DMS53 (cell line): ENCODE measurements at regions not wholly inside any gene's neighbourhood (a gene's known extent, or its start where the extent isn't known, plus 50 kb on each side); places are given as distances from the start of the nearest gene placed in this dataset.
A peak's percentile ranks its signal among the peaks of the same experiment; 100 is the strongest.

Source experiments
- DNase-seq: peaks from one replicate; lab custom pipeline; 2025; lab: John Stamatoyannopoulos, UW

DNA sequence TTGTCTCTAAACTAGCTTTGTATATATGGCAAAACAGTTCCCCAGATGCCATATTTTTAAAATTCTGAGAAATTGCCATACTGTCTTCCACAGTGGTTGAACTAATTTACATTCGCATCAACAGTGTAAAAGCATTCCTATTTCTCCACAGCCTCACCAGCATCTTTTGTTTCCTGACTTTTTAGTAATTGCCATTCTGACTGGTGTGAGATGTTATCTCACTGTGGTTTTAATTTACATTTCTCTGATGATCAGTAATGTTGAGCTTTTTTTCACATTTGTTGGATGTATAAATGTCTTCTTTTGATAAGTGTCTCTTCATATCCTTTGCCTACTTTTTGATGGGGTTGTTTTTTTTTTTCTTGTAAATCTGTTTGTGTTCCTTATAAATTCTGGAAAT, 1222.7 kb upstream of the CITED2 start:
- DNase-seq, result no peak

DNA sequence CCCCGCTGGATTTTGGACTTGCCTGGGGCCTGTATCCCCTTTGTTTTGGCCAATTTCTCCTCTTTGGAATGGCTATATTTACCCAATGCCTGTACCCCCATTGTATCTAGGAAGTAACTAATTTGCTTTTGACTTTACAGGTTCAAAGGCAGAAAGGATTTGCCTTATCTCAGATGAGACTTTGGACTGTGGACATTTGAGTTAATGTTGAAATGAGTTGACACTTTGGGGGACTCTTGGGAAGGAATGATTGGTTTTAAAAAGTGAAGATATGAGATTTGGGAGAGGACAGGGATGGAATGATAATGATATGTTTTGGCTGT, 1220.3 kb upstream of the CITED2 start:
- no peak for DNase-seq

DNA sequence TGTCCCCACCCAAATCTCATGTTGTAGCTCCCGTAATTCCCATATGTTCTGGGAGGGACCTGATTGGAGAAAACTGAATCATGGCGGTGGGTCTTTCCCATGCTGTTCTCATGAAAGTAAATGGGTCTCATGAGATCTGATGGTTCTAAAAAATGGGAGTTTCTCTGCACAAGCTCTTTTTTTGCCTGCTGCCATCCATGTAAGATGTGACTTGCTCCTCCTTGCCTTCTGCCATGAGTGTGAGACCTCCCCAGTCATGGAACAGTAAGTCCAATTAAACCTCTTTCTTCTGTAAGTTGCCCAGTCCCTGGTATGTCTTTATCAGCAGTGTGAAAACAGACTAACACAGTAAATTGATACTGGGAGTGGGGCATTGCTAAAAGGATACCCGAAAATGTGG, 1218.4 kb upstream of the CITED2 start:
- no peak for DNase-seq

DNA sequence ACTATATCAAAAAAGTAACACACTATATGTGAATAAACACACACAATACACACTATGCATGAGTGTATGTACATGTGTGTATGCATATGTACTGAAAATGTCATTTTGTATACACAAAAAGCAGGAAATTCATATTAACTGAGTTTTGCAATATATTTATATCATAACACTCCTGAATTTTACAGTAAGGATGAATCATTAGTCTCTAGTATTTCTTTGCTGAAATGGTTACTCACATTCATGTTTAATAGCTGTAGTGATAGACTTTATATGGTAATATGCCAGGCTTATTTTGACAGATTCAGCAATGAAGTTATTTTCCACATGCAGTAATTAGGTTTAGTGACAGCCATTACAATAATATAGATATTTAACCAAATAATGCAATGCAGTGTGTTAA, 1216.2 kb upstream of the CITED2 start:
- DNase-seq, result no peak

DNA sequence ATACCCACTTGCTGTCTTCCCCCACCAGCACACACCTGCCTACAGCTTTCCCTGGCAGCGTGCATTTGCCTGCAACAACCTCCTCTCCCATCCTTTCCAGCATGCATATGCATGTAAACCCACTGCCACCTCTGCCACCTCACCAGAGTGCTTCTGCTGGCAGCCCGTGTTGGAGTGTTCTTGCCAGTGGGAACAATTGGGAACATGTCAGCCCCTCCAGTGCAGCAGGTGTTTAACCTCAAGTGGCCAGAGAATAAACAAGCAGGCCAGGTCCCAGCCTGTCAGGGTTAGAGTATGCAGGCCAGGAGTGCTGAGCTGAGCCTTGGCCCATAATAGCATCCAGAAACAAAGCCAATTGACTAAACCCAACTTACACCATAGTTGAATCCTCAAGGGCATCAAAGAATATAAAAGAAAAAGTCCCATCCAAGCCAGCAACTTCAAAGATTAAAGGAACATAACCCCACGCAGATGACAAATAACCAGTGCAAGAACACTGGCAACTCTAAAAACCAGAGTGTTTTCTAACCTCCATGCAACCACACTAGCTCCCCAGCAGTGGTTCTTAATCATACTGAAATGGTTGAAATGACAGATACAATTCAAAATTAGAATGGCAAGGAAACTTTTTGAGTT, 1212.1 kb upstream of the CITED2 start:
- DNase-seq, result peak; percentile 80

DNA sequence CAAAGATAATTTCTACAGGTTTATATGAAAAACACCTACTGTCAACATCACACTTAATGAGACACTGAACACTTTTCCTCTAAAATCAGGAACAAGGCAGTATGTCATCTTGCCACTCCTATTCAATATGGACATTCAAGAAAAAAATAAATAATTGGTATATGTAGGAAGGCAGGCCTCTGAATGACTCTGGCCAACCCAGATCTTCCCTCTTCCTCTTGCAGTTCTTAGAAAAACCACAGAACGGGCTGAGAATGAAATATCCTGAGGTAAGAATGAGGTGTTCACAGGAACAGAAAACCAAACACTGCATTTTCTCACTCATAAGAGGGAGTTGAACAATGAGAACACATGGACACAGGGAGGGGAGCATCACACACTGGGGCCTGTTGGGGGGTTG, 1207.2 kb upstream of the CITED2 start:
- no peak for DNase-seq

DNA sequence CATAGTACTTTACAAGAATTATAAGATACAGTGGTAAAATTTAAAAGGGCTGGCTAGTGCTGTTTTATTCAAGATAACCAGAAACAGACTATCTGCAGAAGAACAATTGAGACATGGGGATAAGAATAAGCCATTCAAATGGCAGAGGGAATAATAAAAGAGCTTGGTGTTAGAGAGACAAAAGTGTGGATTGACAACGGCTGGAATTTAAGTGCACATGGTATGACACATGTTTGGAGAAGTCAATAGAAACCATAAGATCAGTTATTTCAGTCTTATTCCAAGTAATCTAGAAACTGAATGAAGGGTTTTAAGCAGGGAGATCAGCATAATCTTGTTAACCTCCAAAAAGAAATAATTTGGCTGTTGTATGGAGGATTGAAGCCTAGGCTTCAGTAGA, 1205.5 kb upstream of the CITED2 start:
- DNase-seq, result no peak

DNA sequence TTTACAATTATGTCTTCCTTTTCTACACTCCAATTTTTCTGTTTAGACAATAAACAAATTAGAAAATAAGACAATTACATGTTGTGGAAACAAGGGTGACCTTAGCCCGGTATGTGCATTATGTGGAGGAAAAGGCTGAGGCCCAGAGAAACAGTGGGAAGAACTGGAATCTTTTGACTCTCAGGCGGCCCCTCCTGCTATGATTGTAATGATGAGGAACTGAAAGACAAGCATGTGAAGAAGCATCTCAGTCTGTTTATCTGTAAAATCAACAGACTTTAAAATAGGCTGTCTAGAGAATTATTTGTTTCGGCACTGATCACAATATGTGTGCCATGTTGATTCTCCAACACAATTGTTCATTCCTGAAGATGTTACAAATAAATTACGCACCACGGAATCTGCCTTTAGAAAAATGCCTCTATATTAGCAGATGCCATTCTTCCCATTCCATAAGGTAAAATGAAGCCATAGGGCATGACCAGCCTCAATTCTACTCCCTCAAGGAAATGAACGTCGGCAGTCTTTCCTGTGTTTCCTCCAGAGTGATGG, 1201.6 kb upstream of the CITED2 start:
- DNase-seq, result no peak

DNA sequence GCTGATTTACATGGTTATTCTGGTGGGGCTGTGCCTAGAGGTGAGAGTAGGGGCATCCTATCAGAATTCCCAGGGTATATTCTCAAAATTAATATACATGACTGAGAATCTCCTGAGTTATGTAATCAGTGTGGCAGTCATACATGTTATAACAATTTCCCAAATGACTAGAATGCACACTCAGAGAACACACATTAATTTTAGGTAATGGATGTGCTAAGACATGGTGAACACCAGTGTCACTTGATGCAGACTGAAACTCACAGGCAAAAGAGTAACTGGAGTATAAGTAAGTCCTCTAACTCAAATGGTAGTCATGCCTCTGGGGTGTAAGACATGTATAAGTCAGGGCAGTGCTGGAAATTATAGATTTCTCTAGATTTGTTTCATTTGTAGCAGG, 1198.4 kb upstream of the CITED2 start:
- DNase-seq, result no peak

DNA sequence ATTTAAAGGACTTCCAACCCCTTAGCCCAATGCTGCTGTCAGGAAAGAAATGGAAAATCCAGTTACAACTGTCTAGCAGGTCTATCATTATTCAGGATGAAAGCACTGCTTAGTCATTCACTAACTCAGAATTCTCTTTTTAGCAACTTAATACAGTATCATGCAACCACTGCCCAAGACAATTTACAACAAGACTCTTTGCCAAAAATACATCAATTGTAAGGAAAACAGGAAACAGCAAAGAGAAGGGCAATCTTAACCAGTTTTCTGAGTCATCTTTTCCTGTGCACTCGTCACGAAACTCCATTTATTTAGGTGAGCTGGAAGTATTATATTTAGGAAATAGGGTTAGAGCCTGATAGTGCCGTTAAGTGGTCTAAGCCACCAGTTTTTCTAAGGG, 1197.7 kb upstream of the CITED2 start:
- no peak for DNase-seq

DNA sequence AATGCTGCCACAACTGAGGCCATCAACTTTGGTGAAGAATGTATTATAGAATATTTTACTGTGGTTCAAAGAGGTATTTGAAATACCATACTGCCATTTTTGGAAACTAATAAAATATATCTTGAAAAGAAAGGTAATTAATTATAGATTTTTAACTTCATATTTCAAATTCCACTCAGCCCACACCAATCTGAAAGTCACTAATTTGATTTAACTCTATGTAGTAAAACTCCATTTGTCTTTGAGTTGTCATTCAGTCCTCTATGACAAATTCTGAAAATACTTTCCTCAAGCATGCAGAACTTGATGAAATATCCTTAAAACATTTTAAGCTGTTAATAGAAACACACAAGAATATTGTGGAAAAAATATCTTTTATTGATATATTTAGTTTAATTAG, 1196.7 kb upstream of the CITED2 start:
- DNase-seq, result no peak

DNA sequence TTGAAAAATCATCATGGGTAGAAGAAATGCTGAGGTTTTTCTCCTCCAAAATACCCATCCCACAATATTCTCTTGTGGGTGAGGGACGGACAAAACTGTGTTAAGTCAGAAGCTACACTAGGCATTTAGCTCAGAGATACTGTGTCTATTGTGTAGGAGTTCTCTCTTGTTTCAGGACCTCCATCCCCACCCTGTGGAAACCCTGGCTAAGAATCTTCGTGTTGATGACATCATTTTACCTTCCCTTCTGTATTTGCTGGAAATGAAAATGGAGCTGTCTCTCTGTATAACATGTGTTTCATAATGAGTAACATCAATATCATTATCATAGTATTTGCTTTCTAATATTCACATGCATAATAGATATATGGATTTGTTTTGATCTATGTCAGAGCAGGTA, 1193.0 kb upstream of the CITED2 start:
- DNase-seq, result no peak

DNA sequence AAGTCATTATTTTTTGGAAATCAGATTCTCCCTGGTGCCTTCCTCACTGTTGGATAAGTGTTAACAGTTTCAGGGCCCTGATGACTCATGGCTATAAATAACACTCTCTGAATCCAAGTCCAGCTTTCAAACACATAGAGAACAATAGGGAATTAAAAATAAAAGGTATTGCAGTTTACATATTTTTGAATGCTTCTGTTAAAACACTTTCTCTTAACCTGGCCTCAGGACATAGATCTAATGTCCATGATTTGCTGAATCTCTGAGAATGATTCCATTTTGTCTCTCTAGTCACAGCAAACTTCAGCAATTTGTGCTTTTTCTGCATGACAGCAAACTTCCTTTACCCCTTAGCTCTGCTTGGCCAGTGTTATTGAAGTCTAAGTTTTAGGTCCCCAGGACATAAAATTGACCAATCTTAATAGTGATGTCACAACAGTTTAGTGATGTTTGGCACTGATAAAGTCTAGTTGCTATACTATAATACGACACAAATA, 1192.4 kb upstream of the CITED2 start:
- peak; percentile 46 for DNase-seq

DNA sequence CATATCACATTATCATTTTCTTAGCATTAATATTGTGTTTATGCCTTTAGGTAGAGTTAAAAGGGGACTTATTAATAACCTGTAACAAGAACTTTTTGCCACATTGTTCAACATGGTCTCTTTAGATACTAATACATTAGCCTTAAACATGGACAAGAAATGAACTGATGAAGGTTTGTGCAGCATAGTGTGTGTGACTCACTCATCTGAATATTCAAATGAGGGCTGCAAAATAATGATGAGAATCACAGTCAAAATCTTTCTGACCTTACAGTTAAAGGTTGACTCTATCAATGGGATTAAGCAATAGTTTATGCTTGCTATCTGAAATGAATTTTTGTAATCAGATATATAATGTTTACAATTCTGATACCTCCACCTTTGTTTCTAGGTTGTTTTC, 1189.3 kb upstream of the CITED2 start:
- DNase-seq, result no peak

DNA sequence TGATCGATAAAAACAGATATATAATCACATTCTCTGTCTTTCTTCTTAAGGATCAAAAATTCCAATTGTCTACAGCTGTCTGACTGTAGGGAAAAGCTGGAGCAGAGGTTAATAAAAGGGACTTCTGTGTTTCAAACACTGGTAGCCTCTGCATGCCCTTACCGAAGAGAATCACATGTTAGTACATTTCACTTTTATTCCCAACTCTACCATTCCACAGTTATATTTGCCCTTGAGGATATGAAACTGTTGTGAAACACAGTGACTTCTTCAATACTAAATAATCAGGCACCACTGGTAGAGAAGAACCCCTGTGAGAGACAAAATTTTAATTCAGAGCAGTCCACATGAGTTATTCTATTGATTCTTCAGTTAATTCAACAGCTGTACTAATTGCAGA, 1187.3 kb upstream of the CITED2 start:
- no peak for DNase-seq

DNA sequence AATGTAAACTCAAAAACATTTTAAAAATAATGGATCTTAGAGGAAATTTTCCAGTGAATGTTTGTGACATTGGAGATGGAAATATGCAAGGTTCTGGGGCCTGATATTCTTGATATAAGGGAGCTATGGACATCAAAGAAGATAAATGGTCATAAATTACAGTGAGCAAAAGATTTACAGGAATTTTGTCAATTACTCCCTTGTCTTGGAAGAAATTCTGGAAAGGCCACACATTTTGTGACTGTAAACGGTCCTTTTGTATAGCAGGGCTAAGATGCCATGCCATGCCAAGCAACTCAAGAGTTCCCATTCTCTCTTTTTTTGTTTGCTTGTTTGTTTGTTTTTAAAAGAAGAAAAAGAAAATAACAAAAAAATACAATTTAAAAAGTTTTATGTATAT, 1186.2 kb upstream of the CITED2 start:
- no peak for DNase-seq

DNA sequence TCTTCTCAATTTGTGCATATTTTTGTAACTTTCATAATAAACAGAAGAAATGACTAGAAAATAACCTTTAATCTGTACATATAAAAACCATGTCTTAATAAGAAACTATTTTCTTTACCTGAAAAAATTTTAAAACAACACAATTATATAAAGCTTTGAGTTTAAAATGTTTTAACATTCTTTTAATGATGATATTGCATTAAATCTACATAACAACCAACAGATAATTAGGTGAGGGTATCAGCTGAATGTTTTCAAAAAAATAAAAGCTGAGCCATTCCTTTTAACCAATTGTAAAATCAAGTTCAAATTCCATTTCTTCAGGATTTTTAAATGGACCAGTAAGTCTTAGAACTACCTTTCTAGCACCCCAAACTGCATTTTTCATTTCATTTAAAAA, 1185.0 kb upstream of the CITED2 start:
- no peak for DNase-seq

DNA sequence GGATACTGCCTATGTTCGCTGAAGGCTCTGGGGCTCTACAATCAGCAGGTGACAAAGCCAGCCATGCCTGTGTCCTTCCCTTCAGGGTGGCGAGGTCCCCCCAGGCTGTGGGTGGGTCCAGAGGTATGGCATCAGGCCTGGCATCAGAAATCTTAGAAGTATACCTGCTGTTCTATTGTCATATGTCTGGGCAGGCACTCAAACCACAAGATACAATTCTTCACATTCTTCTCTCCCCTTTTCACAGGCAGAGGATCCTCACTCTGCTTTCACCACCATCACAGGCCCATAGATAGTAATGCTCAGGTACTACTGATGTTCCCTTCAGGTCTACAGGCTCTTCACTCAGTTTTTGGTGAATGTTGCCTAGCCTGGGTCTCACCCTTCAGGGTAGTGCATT, 1180.0 kb upstream of the CITED2 start:
- no peak for DNase-seq

DNA sequence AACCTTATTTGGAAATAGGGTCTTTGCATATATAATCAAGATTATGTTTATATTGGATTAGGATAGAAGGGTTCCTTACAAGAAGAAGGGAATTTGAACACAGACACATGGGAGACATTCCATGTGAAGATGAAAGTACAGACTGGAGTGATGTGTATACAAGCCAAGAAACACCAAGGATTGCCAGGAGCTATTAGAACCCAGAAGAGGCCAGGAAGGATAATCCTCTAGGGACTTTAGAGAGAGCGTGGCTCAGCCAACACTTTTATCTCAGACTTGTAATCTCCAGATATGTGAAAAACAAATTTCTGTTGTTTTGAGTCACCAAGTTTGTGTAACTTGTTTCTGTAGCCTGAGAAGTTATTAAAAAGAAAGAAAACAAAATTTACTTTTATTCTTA, 1173.9 kb upstream of the CITED2 start:
- DNase-seq, result no peak

DNA sequence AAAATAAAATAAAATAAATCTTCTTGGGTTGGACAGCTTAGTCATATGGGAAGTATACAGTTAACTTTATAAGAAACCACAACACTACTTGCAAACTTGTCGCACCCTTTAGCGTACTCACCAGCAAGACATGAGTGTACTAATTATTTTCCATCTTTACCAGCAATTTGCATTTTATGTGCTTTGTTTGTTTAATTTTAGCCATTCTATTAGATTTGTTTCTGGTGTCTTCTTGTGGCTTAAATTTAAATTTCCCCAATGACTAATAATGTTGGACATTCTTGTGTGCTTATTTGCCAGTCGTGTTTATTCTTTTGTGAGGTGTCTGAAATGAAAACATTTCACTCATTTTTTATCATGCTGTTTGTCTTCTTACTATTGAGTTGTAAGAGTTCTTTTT, 1172.2 kb upstream of the CITED2 start:
- no peak for DNase-seq

DNA sequence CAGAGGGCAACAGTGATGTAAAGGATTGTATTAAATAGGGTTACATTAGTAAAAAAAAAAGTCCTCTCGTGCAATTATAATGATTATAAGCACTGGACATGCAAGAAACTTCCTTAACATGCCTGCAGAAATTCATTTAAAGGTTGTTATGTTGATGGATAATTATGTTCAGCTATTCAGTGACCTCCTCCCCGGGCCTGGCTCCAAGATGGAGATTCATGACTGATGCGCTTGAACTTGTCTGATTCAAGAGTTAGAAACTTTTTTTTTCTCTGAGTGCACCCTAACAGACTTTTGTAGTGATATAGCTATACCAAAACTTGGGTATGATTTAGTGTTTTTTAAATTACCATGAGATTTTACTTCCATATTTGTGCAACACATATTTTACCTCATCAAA, 1170.0 kb upstream of the CITED2 start:
- no peak for DNase-seq

DNA sequence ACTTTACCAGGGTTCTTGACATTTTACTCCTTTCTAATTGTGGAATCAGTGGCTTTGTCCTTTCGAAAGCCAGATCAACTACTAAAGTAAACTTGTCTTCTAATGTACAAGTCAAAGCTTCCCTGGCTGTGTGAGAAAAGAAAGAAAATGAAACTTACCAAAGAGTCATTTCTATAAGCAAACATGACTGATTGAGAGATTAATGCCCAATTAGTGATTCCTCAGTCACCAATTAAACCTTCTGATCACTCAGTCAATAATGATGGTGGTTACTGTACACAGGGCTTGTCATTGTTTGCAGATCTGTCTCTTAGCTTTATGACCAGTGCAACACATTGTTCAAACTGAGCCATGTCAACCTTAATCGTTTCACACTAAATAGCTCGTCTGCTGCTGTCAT, 1168.4 kb upstream of the CITED2 start:
- DNase-seq, result peak; percentile 30

DNA sequence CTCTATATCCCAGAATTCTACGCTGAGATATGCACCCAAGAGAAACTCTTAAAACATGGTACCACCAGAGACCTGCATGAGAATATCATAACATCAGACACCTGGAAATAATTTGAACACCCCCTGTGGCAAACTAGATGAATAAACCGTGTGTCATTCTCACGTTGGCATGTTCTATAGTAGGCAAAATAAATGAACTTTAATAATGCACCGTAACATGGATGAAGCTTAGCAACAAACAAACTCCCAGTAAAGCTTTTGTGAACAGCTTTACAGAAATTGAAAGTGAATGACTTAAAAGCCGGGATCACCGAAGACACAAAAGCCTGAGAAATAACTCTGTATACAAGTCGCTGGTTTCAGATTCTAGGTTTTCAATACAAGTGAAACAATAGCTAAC, 1166.8 kb upstream of the CITED2 start:
- no peak for DNase-seq

DNA sequence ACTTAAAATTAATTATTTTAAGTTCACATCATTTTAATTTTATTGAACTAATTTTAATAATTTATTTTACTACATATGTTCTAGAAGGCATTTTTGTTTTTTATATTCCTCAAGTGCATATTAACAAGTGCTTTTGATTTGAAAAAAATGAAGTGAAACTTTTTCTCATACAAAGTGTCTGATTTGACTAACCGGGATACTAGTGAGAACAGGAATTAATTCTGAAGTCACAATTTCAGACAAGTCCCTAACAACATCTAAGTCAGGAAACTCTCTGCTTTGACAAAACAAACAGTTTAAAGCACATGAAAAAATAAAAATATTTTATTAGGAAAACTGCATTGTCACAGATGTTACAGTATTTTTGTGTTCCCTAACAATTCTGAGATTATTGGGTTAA, 1166.3 kb upstream of the CITED2 start:
- no peak for DNase-seq

DNA sequence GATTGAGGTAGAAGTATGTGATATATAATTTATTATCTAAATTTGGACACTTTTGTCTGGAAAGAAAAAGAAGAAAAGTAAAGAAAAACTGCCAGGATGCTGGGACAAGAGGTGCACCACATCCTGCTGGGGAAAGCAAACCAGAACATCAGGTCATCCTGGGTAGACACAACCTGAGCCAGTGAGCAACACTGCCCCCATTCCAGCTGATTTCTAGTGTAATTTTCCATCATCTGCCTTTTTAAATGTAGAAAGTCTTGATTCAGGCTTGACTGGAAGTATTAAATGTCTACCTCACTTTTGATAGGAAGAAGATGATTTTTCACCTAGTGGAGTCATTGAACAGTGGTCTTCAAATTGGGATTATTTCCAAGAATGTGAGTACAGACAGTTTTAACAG, 1164.5 kb upstream of the CITED2 start:
- DNase-seq, result no peak
